ENCODE measurements at regions not wholly inside any gene's neighbourhood (a gene's known extent, or its start where the extent isn't known, plus 50 kb on each side); places are given as distances from the start of the nearest gene placed in this dataset.

- Histone ChIP-seq H3K27ac (no peak overlapping the region), H3K27me3 (no peaks in the 10 kb centered on the region), H3K4me3 (no peak overlapping the region), H3K36me3 (no peaks in the 10 kb centered on the region), H3K9me3 (ENCODE audit: low read depth) (no peaks in the 10 kb centered on the region), H3K4me1 (ENCODE audit: low read depth) (peaks cover 7% of the 10 kb centered on the region)
- peak in 1 of 2 donors; percentile 21 for DNase-seq (ENCODE audit: low read depth in 1 of 2, low spot score in 1 of 2)
- TF ChIP-seq CTCF (IDR thresholded peaks at IDR 0.05; ENCODE audit: low read depth, low read length), result no peak
Observed at GRCh38 chr2:145759228-145759915, 1239.5 kb upstream of the ZEB2 start.

GRCh38 chr2:145757503-145758246 is 1237.8 kb upstream of the ZEB2 start:
- DNase-seq (ENCODE audit: low read depth in 1 of 2, low spot score in 1 of 2), result no peak
- no peak for TF ChIP-seq CTCF (IDR thresholded peaks at IDR 0.05; ENCODE audit: low read depth, low read length)
- no peaks in the 10 kb centered on the region for H3K9me3 ChIP-seq (ENCODE audit: low read depth)
- H3K4me3 ChIP-seq, result no peak overlapping the region
- no peak overlapping the region for H3K27ac ChIP-seq
- no peaks in the 10 kb centered on the region for H3K27me3 ChIP-seq
- H3K36me3 ChIP-seq, result no peaks in the 10 kb centered on the region
- peaks cover 17% of the 10 kb centered on the region for H3K4me1 ChIP-seq (ENCODE audit: low read depth)

- Histone ChIP-seq H3K27me3 (no peaks in the 10 kb centered on the region), H3K27ac (no peak overlapping the region), H3K36me3 (no peaks in the 10 kb centered on the region), H3K9me3 (ENCODE audit: low read depth) (no peaks in the 10 kb centered on the region), H3K4me1 (ENCODE audit: low read depth) (peaks cover 35% of the 10 kb centered on the region), H3K4me3 (no peak overlapping the region)
- no peak for DNase-seq (ENCODE audit: low read depth in 1 of 2, low spot score in 1 of 2)
- no peak for TF ChIP-seq CTCF (IDR thresholded peaks at IDR 0.05; ENCODE audit: low read depth, low read length)
Observed at GRCh38 chr2:145755019-145755837, 1235.3 kb upstream of the ZEB2 start.

- Histone ChIP-seq H3K36me3 (no peaks in the 10 kb centered on the region), H3K4me1 (ENCODE audit: low read depth) (peaks cover 33% of the 10 kb centered on the region), H3K4me3 (no peak overlapping the region), H3K9me3 (ENCODE audit: low read depth) (no peaks in the 10 kb centered on the region), H3K27me3 (no peaks in the 10 kb centered on the region), H3K27ac (no peak overlapping the region)
- no peak for TF ChIP-seq CTCF (IDR thresholded peaks at IDR 0.05; ENCODE audit: low read depth, low read length)
- DNase-seq (ENCODE audit: low read depth in 1 of 2, low spot score in 1 of 2), result peak in 1 of 2 donors; percentile 26
Observed at GRCh38 chr2:145753966-145754365, 1234.0 kb upstream of the ZEB2 start.

- no peak for DNase-seq (ENCODE audit: low read depth in 1 of 2, low spot score in 1 of 2)
Observed at GRCh38 chr2:145753041-145753608, 1233.2 kb upstream of the ZEB2 start.

More at GRCh38 chr2:145753041-145753608, 1233.2 kb upstream of the ZEB2 start:
- H3K27me3 ChIP-seq, result no peaks in the 10 kb centered on the region
- no peak for TF ChIP-seq CTCF (IDR thresholded peaks at IDR 0.05; ENCODE audit: low read depth, low read length)
- no peak overlapping the region for H3K4me3 ChIP-seq
- H3K36me3 ChIP-seq, result no peaks in the 10 kb centered on the region
- H3K9me3 ChIP-seq (ENCODE audit: low read depth), result no peaks in the 10 kb centered on the region
- peaks cover 34% of the 10 kb centered on the region for H3K4me1 ChIP-seq (ENCODE audit: low read depth)
- H3K27ac ChIP-seq, result peak overlapping the region; percentile 34
